H1 (cell line): ENCODE measurements at regions not wholly inside any gene's neighbourhood (a gene's known extent, or its start where the extent isn't known, plus 50 kb on each side); places are given as distances from the start of the nearest gene placed in this dataset.
"Not testable (repeated sequence)": the region's sequence is repeated elsewhere in the genome, so short reads cannot be mapped to it uniquely, and the experiment has no call there.

ENCODE experiments used
- CBX8 ChIP-seq: fragments of 300-800, 300-1000 bp; sonication (generic); IDR thresholded peaks from 2 replicates; pipeline ENCODE4 v1.7.1; 2016; ENCODE audit warnings: low read depth, low read length, borderline replicate concordance
- CHD1 ChIP-seq: IDR thresholded peaks from 2 replicates; pipeline ENCODE4 v1.6.1; 2012; ENCODE audit warnings: low read depth, low read length, improper control_type of control experiment
- EP300 ChIP-seq, 2 experiments: IDR thresholded peaks; 1 replicate in 1 of 2; 2 replicates in 1 of 2; pipeline ENCODE4 v1.6.1; 2011 to 2012; ENCODE audit warnings: low read depth in 2 of 2, low read length in 2 of 2, mild to moderate bottlenecking in 2 of 2, borderline replicate concordance in 1 of 2, inconsistent platforms in 1 of 2, moderate library complexity in 1 of 2
- KDM5A ChIP-seq: fragments of 200-600 bp; IDR thresholded peaks from 2 replicates; pipeline ENCODE4 v1.7.1; 2012; ENCODE audit warnings: mild to moderate bottlenecking, low read length, inconsistent platforms, mixed read lengths
- POLR2A ChIP-seq, 2 experiments: IDR thresholded peaks; 1 replicate in 1 of 2; 2 replicates in 1 of 2; pipeline ENCODE4 v1.6.1; 2011; ENCODE audit warnings: low read depth in 2 of 2, low read length in 2 of 2, mild to moderate bottlenecking in 2 of 2; ENCODE audit errors: control extremely low read depth in 1 of 2
- POLR2AphosphoS5 ChIP-seq: IDR thresholded peaks from 2 replicates; pipeline ENCODE4 v1.6.1; 2011; ENCODE audit warnings: low read depth, low read length
- RAD21 ChIP-seq, 2 experiments: IDR thresholded peaks in 1 of 2; conservative IDR thresholded peaks in 1 of 2; 2 replicates each; pipeline ENCODE4 v1.6.1; 2011; ENCODE audit warnings: low read depth in 2 of 2, low read length in 2 of 2, improper control_type of control experiment in 1 of 2, inconsistent platforms in 1 of 2, mild to moderate bottlenecking in 1 of 2, moderate library complexity in 1 of 2
- SP2 ChIP-seq: IDR thresholded peaks from 2 replicates; pipeline ENCODE4 v1.6.1; 2012; ENCODE audit warnings: mild to moderate bottlenecking, low read length, inconsistent platforms
- TAF1 ChIP-seq: IDR thresholded peaks from 2 replicates; pipeline ENCODE4 v1.6.1; 2011; ENCODE audit warnings: mild to moderate bottlenecking, low read depth, low read length
- TF ChIP-seq, protein P1 (sequence below), 3 experiments: IDR thresholded peaks; 1 replicate in 2 of 3; 2 replicates in 1 of 3; pipeline versions ENCODE4 v1.5.1 to v1.6.1; 2011; ENCODE audit warnings: low read length in 3 of 3, mild to moderate bottlenecking in 3 of 3, inconsistent platforms in 2 of 3, low read depth in 1 of 3, moderate library complexity in 1 of 3; ENCODE audit not compliant: insufficient read depth in 1 of 3; ENCODE audit errors: control extremely low read depth in 1 of 3

DNA sequence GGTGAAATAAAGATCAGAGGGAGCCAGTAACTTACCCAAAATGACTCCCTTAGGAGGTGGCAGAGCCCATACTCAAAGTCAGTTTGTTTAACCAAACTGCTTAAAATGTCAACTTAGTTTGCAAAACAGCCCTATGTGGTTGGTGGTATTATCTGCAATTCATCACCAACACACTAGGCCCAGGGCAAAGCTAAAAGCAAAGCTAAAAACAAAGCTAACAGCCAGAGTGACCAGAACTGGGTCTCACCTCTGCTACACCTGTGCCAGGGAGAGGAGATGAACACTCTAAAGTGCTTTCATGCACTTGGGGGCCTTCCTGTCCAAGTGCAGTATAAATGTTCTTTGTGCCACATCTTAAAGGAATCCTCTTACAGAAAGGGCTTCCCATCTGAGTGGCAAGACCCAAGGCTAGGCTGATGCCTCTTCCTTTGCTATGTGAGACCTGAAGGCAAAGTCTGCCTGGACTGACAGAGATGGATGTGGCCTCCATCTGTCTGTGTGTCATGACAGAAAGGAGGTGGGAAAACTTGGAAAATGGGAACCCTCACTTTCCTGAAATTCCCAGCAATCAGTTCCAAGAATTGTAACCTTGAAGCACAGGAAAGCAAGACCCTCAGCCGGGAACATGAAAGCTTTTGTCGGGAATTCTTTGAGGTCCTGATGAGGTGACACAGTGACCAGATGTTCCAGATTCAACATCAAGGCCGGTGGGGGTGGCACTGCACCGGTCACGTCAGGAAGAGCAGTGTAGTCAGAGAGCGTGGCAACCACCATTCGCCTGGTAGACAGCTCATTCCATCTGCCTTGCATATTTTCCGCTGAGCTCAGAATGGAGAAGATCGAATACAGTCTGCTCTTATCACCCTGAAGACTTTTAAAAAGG lies 214.3 kb upstream of the PLGLB2 start:
- TF ChIP-seq KDM5A; EP300 (IDR thresholded peaks at IDR 0.05; ENCODE audit: borderline replicate concordance in 1 of 2, low read depth in 2 of 2, low read length in 2 of 2); CHD1; SP2; TAF1; CBX8; POLR2A (IDR thresholded peaks at IDR 0.05; ENCODE audit: control extremely low read depth in 1 of 2, low read depth in 2 of 2, low read length in 2 of 2); POLR2AphosphoS5; RAD21 (IDR thresholded peaks at IDR 0.05 in 1 of 2, conservative IDR thresholded peaks at IDR 0.05 in 1 of 2; ENCODE audit: low read depth in 2 of 2, low read length in 2 of 2): not testable (repeated sequence)
- TF ChIP-seq, protein P1, sequence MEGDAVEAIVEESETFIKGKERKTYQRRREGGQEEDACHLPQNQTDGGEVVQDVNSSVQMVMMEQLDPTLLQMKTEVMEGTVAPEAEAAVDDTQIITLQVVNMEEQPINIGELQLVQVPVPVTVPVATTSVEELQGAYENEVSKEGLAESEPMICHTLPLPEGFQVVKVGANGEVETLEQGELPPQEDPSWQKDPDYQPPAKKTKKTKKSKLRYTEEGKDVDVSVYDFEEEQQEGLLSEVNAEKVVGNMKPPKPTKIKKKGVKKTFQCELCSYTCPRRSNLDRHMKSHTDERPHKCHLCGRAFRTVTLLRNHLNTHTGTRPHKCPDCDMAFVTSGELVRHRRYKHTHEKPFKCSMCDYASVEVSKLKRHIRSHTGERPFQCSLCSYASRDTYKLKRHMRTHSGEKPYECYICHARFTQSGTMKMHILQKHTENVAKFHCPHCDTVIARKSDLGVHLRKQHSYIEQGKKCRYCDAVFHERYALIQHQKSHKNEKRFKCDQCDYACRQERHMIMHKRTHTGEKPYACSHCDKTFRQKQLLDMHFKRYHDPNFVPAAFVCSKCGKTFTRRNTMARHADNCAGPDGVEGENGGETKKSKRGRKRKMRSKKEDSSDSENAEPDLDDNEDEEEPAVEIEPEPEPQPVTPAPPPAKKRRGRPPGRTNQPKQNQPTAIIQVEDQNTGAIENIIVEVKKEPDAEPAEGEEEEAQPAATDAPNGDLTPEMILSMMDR (IDR thresholded peaks at IDR 0.05; ENCODE audit: control extremely low read depth in 1 of 3, insufficient read depth in 1 of 3, low read depth in 1 of 3, low read length in 3 of 3): not testable (repeated sequence)
